Activated CD4-positive, alpha-beta T cell treated with anti-CD3 and anti-CD28 coated beads, Interleukin-2, Interleukin-4, amounts not matched to agents 100 ng/mL and 50 ng/mL, durations not matched to agents 16 hours and 8 hours (primary cell): ENCODE measurements at regions not wholly inside any gene's neighbourhood (a gene's known extent, or its start where the extent isn't known, plus 50 kb on each side); places are given as distances from the start of the nearest gene placed in this dataset.
"Not testable (repeated sequence)": the region's sequence is repeated elsewhere in the genome, so short reads cannot be mapped to it uniquely, and the experiment has no call there.

Experiments
- DNase-seq: peaks from one replicate; pipeline ENCODE4 v3.0.0-alpha.2; 2020; ENCODE audit warnings: low spot score

DNA sequence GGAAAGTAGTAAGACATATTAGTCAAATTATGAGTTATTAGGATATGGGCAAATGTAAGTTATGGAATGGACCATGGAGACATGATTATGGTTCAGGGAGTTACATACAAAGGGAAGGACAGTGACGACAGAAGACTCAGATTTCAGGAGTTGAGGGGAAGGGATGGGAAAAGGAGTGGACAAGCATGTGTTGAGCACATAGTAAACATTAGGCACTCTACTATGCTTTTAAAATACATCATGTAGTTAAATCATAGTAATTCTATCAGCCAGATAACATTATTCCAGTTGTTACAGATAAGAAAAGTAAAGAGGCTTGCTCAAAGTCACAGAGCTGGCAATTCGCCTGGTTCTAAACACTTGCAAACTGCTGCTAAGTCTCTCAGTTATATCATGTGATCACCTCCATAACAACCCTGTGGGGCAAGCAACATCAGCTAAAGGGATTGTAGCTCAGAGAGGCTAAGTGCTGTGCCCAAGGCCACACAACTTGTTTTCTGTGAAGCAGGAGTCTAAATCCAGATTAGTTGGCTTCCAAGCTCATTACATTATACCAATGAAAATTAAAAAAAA lies 115.2 kb upstream of the MDFIC start:
- DNase-seq, result no peak

DNA sequence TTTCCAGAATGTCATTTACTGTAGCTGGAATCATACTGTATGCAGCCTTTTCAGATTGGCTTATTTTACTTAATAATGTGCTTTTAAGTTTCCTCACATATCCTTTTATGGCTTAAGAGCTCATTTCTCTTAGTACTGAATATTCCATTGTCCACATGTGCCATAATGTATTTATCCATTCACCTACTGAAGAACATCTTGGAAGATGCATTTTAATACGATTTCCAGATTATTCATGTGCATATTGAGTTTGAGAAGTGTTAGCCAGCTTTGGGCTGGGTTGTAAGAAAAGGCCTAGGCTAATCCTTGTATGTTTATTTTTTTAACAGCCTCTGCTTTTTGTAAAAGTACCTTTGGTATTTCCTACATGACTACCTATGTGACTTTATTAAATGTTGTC lies 109.3 kb upstream of the MDFIC start:
- no peak for DNase-seq

DNA sequence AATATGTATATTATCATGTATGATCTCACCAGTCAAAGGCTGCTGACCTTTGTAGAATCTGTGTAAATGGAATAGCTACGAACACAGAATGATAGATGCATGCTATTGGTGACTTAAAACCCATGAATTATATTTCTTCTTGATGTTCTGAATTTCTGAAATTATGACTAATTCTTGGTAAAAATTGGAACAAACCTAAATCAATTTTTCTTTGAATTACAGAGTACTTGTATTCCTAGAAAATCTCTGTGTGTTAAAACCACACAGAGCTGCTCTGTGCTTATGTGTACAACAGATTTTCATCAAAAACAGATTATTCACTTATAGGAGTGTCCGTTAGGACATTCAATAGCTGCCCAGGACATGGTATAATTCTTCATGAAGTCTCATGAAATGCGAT lies 108.3 kb upstream of the MDFIC start:
- peak; percentile 45 for DNase-seq

GRCh38 chr7:114817036-114817435 lies 104.9 kb upstream of the MDFIC start:
- not testable (repeated sequence) for DNase-seq

GRCh38 chr7:114818501-114818900 lies 103.4 kb upstream of the MDFIC start:
- DNase-seq, result peak; percentile 71

DNA sequence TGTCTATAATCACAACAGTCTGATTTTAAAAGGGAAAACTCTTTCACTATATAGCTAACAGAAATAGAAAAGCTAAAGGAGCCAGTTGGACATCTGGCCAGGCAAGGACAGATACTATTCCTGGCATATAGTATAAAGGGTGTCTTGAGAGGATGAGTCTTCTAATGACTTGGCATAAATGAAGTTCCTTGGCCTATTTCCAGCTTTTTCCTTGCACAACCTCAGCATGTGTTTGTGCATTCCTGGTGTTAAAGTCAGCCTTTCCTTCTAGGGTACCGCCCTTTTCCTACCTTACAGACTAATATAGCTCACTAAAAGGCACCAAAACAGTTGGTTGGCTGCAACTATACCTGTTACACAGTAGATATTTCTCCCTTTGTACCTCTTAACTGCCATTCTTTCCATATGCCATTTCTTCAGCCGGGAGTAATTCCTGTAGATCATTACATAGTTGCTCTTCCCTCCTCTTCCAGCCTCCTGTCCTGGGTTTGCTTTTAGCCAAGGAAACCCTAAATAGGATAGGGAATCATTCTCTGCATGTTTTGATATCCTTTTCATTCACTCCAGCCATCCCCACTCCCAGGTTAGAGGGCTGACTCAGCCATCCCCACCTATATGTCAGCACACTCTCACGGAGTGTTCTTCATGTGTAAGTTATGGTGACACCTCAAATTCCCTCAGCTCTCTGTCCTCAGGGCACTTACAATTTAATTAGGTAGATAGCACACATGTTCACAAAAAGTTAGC lies 102.1 kb upstream of the MDFIC start:
- DNase-seq, result no peak

DNA sequence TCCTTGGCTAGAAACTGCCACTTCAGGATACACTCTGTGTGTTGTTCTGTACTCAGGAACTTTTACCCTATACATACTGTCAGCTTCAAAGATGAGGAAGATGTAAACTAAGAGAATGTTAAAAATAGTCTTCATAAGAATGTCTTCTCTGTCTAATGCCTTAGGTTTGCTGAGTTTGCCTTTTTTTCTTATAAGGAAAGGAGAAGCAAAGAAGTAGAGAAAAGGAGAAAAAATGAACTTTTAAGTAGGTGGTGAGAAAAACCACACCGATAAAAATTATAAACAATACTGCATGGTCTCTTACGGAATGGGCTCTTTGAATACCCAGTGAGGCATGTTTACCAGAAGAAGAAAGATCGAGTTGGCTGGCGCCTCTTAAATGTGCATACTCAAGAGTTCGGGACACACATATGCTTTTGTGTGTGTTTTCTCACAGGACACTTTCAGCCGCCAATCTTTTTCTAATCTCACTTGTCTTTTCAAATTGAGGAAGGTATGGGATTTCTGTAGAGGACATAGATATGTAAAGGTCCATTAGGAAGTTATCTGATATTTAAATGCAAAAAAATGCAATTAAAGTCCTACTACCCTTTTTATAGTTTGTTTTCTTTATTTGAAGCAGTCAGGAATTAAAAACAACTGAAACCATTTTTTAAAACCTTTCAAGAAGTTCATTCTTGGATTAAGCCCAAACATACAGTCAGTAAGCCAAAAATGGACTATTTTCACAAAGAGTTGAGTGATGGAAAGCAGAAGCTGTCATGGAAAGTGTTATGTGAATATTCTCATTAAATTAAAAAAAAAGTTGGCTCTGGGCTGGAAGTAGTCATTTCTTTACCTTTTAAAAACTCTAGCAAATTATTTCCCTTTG lies 100.6 kb upstream of the MDFIC start:
- no peak for DNase-seq

DNA sequence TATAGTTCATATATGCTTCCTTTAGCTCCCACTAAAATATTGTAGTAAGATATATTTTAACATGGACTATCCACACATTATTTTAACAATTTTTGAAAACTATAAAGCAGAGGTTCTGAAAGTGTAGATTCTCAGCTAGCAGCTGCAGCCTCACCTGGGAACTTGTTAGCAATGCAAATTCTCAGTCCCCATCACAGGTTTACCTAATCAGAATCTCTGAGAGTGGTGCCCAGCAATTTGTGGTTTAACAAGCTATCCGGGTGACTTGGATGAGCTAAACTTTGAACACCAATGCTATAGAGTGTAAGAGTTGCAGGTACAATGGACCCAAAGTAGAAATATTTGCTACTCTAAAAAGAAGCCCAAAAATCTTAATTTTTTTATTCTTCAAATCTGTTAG lies 99.8 kb upstream of the MDFIC start:
- no peak for DNase-seq

DNA sequence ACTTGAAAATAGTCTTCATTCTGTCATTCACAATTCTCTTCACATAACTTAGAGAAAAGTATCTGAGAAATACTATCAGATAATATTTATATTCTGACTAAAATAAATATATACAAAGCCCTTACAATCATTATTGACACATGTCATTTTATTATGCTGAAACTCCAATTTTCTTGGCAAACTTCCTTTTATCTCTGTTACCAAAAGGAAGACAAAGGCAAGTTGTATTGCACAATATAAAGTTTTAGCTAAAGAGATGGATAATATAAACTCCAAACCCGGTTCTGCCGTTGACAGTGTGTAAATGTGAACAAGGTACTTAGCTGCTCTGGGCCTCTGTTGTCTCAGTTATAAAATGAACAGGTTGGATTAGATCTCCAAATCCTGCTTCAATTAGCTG lies 99.0 kb upstream of the MDFIC start:
- no peak for DNase-seq

DNA sequence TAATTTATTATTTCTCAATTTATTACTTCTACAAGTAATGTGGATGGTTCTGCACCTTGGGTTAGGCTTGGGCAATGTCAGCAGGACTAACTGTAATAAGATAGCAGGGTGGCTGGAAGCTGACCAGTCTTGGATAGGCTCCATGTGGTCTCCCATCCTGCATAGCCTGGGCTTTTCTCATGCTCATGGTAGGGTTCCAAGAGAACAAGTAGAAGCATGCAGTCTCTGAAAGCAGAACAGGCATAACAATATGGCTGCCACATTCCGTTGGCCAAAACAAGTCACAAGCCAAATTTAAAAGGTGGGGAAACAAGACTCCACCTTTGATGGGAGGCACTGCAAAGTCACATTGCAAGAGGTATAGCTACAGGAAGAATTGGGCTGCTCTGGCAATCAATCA lies 98.6 kb upstream of the MDFIC start:
- DNase-seq, result no peak

DNA sequence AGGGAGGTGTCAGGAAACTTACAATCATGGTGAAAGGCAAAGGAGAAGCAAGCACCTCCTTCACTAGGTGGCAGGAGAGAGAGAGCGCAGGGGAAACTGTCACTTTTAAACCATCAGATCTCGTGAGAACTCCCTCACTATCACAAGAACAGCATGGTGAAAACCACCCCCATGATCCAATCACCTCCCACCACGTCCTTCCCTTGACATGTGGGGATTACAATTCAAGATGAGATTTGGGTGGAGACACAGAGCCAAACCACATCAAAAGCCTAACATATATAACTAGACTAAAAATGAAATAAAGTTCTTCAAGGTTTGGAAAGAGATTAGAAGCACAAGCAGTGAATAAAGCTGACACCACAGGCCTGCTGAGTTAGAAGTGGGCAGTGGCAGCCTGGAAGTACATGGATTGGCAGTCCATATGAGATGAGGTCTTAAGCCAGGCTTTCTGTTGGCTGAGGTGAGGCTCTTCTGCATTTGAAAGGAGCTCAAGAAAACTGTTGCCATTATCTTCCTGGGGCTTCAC lies 96.4 kb upstream of the MDFIC start:
- peak; percentile 51 for DNase-seq

DNA sequence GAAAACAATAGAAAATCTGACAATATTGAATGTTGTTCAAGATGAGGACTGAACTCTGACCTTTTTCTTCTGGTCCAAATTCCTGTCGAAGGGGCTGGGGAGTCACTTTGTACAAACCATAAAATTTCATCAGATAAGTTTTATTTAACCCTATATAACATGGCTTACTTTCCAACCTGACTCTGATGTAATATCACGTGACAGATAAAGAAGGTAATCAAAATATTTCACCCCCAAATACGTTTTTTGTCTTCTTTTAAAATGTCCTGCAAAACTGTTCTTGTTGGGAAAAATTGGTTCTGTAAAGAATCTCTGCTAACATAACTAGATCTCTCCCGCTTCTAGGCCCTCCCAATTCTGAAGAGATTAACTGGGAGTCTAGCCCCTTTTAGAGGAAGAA lies 90.9 kb upstream of the MDFIC start:
- no peak for DNase-seq

DNA sequence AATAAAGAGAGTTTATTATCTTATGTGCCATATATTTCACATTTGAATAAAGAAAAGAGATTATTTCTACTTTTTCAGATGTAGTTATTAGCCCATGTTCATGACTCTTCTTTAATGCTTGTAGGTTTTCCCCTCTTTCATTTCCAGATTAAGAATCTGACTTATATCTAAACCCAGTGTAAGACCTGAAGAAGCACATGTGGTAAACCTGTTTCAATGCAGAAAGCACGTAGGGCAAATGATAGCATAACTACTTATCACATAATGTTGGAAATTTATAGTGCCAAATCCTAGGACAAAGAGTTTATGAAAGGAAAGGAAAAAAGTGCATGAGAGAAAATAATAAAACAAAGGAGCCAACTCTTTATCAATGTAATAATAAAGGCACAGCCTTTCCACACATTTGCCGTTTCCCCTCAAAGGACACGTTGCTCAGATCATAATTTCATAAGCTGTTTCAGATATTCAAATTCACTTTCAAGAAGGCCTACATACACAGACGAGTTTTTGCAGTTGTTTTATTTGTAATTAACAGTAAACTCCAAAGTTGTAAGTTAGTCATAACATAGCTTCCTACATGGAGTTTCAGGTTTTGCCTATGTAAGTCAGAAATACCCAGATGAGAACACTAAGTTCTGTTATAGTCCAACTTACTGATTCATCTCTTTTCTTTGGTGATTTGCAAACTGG lies 88.8 kb upstream of the MDFIC start:
- DNase-seq, result peak; percentile 83

- peak; percentile 58 for DNase-seq
Measured at GRCh38 chr7:114835303-114835702, 86.6 kb upstream of the MDFIC start.

GRCh38 chr7:114835861-114836260 lies 86.0 kb upstream of the MDFIC start:
- no peak for DNase-seq

DNA sequence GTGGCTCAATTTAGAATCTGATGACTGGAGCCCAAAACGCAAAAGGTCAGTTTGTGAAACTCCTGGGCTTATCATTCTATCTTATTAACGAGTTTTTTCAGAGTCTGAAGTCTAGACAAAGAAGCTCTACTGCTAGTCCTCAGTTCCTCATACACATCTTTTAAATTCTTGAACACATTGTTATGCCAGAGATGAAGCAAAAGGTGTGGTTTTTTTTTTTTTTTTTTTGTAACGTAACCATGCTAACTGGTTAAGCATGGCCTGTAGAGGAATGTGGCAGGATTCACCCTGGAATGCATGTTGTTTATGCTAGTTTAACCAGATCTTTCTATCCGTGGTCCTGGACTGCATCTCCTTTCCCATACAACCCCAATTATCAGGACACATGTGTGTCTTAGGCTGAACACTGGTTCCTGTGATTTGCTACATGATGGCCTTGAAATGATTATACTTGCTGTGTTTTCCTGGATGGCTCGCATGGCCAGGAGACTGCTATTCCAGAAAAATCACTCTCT lies 79.3 kb upstream of the MDFIC start:
- DNase-seq, result no peak

- no peak for DNase-seq
Measured at GRCh38 chr7:114843102-114843501, 78.8 kb upstream of the MDFIC start.

GRCh38 chr7:114851406-114852061 lies 70.4 kb upstream of the MDFIC start:
- DNase-seq, result no peak

GRCh38 chr7:114852293-114852692 lies 69.6 kb upstream of the MDFIC start:
- DNase-seq, result no peak

DNA sequence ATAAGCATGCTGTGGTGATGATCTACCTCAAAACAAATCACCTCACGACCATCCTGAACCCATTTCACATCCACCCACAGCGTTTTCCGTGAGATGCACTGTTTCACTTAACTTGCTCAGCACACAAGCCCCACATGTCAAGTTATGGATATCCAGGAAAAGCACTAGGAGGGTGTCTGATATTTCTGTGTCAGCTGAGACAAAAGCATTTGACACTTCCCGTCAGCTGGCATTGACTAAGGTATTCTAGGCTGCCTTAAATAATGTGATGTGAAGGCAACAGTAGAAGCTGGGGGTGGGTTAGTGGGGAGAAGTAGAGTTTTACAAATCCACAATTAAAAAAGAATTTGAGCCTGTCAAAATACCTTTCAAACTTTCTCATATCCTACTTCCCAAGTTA lies 68.7 kb upstream of the MDFIC start:
- no peak for DNase-seq

DNA sequence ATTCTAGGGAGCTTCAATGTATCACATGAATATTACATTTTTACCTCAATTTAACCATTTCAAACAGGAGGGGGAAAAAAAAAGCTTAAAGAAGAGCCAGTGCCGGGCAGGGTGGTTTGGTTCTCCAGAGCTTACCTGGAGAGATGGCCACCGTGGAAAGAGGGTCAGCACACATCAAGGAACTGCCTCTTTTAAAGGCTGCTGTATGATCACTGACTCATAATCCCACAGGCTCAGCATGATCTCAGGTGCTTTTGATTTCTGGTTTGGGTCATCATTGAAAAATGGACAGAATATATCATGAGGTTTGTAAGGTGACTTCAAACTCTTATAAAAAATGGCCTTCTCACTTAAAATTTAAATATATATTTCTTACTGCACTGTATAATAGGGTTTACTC lies 67.5 kb upstream of the MDFIC start:
- no peak for DNase-seq

- DNase-seq, result no peak
Measured at GRCh38 chr7:114856625-114857024, 65.3 kb upstream of the MDFIC start.
